ENCODE measurements at regions not wholly inside any gene's neighbourhood (a gene's known extent, or its start where the extent isn't known, plus 50 kb on each side); places are given as distances from the start of the nearest gene placed in this dataset.

- ChIA-PET CTCF (no interaction called here), POLR2A (no interaction called here)
These were observed 715.7 kb downstream of the DIAPH3 start for GRCh38 chr13:59447846-59448620.

More at GRCh38 chr13:59447846-59448620, 715.7 kb downstream of the DIAPH3 start:
- no peaks in the 10 kb centered on the region for H3K36me3 ChIP-seq (ENCODE audit: control insufficient read depth in 2 of 2, insufficient read depth in 1 of 2, low read length in 2 of 2)
- H3K4me3 ChIP-seq (ENCODE audit: low read depth, low read length): no peak overlapping the region
- H3K27ac ChIP-seq (ENCODE audit: extremely low read depth, low read depth, low read length): no peak overlapping the region
- TF ChIP-seq RBAK (tag by site-specific recombination; IDR thresholded peaks at IDR 0.05): no peak
- no peak for TF ChIP-seq ZNF513 (tag by site-specific recombination; IDR thresholded peaks at IDR 0.05)
- TF ChIP-seq ZSCAN18 (tag by site-specific recombination; IDR thresholded peaks at IDR 0.05): no peak
- no peak for TF ChIP-seq ZNF792 (tag by site-specific recombination; IDR thresholded peaks at IDR 0.05)
- TF ChIP-seq BCL6B (tag by site-specific recombination; IDR thresholded peaks at IDR 0.05): no peak
- TF ChIP-seq ZNF302 (tag by site-specific recombination; IDR thresholded peaks at IDR 0.05; ENCODE audit: low read depth): no peak
- TF ChIP-seq ZNF174 (tag by site-specific recombination; IDR thresholded peaks at IDR 0.05): no peak
- no peak for TF ChIP-seq ZNF362 (tag by site-specific recombination; IDR thresholded peaks at IDR 0.05)
- no peak for TF ChIP-seq ATF2 (tag by site-specific recombination; IDR thresholded peaks at IDR 0.05; ENCODE audit: low read depth)
- no peak for TF ChIP-seq ZNF488 (tag by site-specific recombination; IDR thresholded peaks at IDR 0.05)
- no peak for TF ChIP-seq AEBP2 (tag by site-specific recombination; IDR thresholded peaks at IDR 0.05; ENCODE audit: borderline replicate concordance)
- TF ChIP-seq KLF10 (tag by site-specific recombination; IDR thresholded peaks at IDR 0.05): no peak
- no peak for TF ChIP-seq EGR2 (tag by site-specific recombination; IDR thresholded peaks at IDR 0.05; ENCODE audit: low read depth)
- no peak for TF ChIP-seq GLIS1 (tag by site-specific recombination; IDR thresholded peaks at IDR 0.05)
- no peak for TF ChIP-seq ZNF18 (tag by site-specific recombination; IDR thresholded peaks at IDR 0.05)
- no peak for TF ChIP-seq ZNF571 (tag by site-specific recombination; IDR thresholded peaks at IDR 0.05)
- no peaks in the 10 kb centered on the region for H3K4me1 ChIP-seq (ENCODE audit: control insufficient read depth, insufficient read depth, low read length)
- H3K9me3 ChIP-seq (ENCODE audit: control insufficient read depth, insufficient read depth, low read depth, low read length): no peaks in the 10 kb centered on the region

Measured in HEK293 (cell line).